Neuronal stem cell (in vitro differentiated cells): ENCODE measurements at regions not wholly inside any gene's neighbourhood (a gene's known extent, or its start where the extent isn't known, plus 50 kb on each side); places are given as distances from the start of the nearest gene placed in this dataset.
"Not testable (repeated sequence)": the region's sequence is repeated elsewhere in the genome, so short reads cannot be mapped to it uniquely, and the experiment has no call there.

ENCODE experiments used
- DNase-seq: peaks from one replicate; pipeline ENCODE4 v3.0.0-alpha.2; 2013; ENCODE audit warnings: low spot score
- H2AFZ ChIP-seq: one replicate; pipeline ENCODE4 v1.6.1; 2013; ENCODE audit warnings: mild to moderate bottlenecking, low read length, inconsistent platforms
- H2AK5ac ChIP-seq: 2 replicates; pipeline ENCODE4 v1.6.1; 2013; ENCODE audit warnings: low read depth, mild to moderate bottlenecking, inconsistent platforms, low read length, moderate library complexity, mixed read lengths
- H2BK120ac ChIP-seq: 2 replicates; pipeline ENCODE4 v1.6.1; 2013; ENCODE audit warnings: low read depth, mild to moderate bottlenecking, inconsistent platforms, low read length, moderate library complexity, mixed read lengths
- H2BK12ac ChIP-seq: one replicate; pipeline ENCODE4 v1.6.1; 2013; ENCODE audit warnings: low read length, inconsistent platforms
- H2BK15ac ChIP-seq: 2 replicates; pipeline ENCODE4 v1.6.1; 2013; ENCODE audit warnings: mild to moderate bottlenecking, low read length, inconsistent platforms, mixed read lengths
- H2BK5ac ChIP-seq: one replicate; pipeline ENCODE4 v1.6.1; 2013; ENCODE audit warnings: inconsistent platforms, mild to moderate bottlenecking, low read length, moderate library complexity
- H3K14ac ChIP-seq: one replicate; pipeline ENCODE4 v1.6.1; 2013; ENCODE audit warnings: low read length, inconsistent platforms
- H3K18ac ChIP-seq: 2 replicates; pipeline ENCODE4 v1.6.1; 2013; ENCODE audit warnings: low read length, inconsistent platforms
- H3K23ac ChIP-seq: 2 replicates; pipeline ENCODE4 v1.6.1; 2013; ENCODE audit warnings: low read depth, mild to moderate bottlenecking, mixed read lengths, low read length, inconsistent platforms; ENCODE audit not compliant: poor library complexity
- H3K27ac ChIP-seq: replicated peaks from 3 replicates; pipeline ENCODE4 v1.5.1; 2013; ENCODE audit warnings: low read length, inconsistent platforms
- H3K27me3 ChIP-seq, 3 experiments: 2 replicates each; pipeline ENCODE4 v1.6.1; 2013; ENCODE audit warnings: low read length in 3 of 3, mild to moderate bottlenecking in 2 of 3, inconsistent platforms in 1 of 3, low read depth in 1 of 3, mixed read lengths in 1 of 3, moderate library complexity in 1 of 3; ENCODE audit not compliant: control insufficient read depth in 3 of 3, insufficient read depth in 3 of 3
- H3K36me3 ChIP-seq, 2 donors: replicated peaks in 1 of 2; 2 replicates each; pipeline ENCODE4 v1.6.1; 2013; ENCODE audit warnings: low read length in 2 of 2; ENCODE audit not compliant: control insufficient read depth in 2 of 2, insufficient read depth in 2 of 2
- H3K4ac ChIP-seq: 2 replicates; pipeline ENCODE4 v1.6.1; 2013; ENCODE audit warnings: inconsistent platforms, mild to moderate bottlenecking, low read length, moderate library complexity
- H3K4me1 ChIP-seq, 2 donors: 1 replicate in 1 of 2; 2 replicates in 1 of 2; pipeline ENCODE4 v1.6.1; 2013; ENCODE audit warnings: low read length in 2 of 2, low read depth in 1 of 2; ENCODE audit not compliant: control insufficient read depth in 2 of 2, insufficient read depth in 1 of 2
- H3K4me2 ChIP-seq: one replicate; pipeline ENCODE4 v1.6.1; 2013; ENCODE audit warnings: mild to moderate bottlenecking, low read length, inconsistent platforms; ENCODE audit not compliant: insufficient read depth, poor library complexity, severe bottlenecking
- H3K4me3 ChIP-seq, 2 donors: 2 replicates each; pipeline ENCODE4 v1.5.1; 2013; ENCODE audit warnings: low read length in 2 of 2, mild to moderate bottlenecking in 2 of 2, inconsistent platforms in 1 of 2, moderate library complexity in 1 of 2
- H3K79me1 ChIP-seq: one replicate; pipeline ENCODE4 v1.6.1; 2013; ENCODE audit warnings: low read depth, mild to moderate bottlenecking, inconsistent platforms, low read length, moderate library complexity
- H3K9ac ChIP-seq: one replicate; pipeline ENCODE4 v1.6.1; 2013; ENCODE audit warnings: mild to moderate bottlenecking, low read depth, low read length, inconsistent platforms; ENCODE audit not compliant: poor library complexity
- H3K9me3 ChIP-seq, 2 donors: replicated peaks in 1 of 2; 2 replicates each; pipeline versions ENCODE3 to v1.6.1; 2013; ENCODE audit warnings: low read length in 2 of 2, mild to moderate bottlenecking in 2 of 2, inconsistent platforms in 1 of 2, low read depth in 1 of 2, mixed read lengths in 1 of 2, moderate library complexity in 1 of 2; ENCODE audit not compliant: control insufficient read depth in 2 of 2, insufficient read depth in 1 of 2
- H4K8ac ChIP-seq: one replicate; pipeline ENCODE4 v1.6.1; 2013; ENCODE audit warnings: low read depth, mild to moderate bottlenecking, inconsistent platforms, low read length, moderate library complexity
- H4K91ac ChIP-seq: one replicate; pipeline ENCODE4 v1.6.1; 2013; ENCODE audit warnings: low read length, low read depth, mild to moderate bottlenecking, inconsistent platforms; ENCODE audit not compliant: poor library complexity
- WGBS, 2 donors: extraction: QIAGEN DNeasy Blood & Tissue Kit; methylation state at CpG; one replicate each; pipeline ENCODE4 v1.1.7; 2013; ENCODE audit warnings: missing lambda C conversion rate in 2 of 2, mixed read lengths in 1 of 2; ENCODE audit not compliant: insufficient read length in 2 of 2, insufficient replicate concordance in 1 of 2; ENCODE audit errors: extremely low coverage in 2 of 2; 5-methylcytosine and 5-hydroxymethylcytosine counted together

DNA sequence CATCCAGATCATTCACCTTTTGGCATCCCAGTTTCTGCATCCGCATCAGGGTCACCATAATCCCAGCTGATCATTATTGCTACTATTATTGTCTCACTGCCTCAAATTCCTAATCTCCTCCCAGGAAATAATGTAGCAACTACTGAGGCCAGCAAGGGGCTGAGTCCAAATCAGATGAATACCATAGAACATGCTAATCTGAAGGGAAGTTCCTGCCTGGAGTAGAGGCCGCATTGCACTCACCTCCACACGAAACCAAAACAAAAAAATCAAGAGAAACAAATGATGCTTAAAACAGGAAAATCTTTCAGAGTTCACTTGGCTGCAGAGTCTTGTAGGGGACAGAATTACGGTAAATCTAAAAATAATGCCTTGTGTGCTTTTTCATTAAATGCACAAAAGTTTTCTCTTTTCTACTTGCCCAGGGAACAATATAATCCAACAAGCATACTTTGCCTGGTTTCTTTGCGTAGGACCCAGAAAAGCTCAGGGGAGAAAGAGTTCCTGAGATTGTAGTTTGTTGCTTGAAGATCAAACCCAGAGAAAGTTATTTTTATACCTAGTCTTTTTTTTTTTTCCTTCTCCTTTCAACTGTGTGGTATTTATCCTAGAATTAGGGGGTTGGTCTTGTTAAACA, 87.7 kb upstream of the KLF4 start:
- no peaks in the 10 kb centered on the region for H3K4me1 ChIP-seq
- no peak overlapping the region for H3K9ac ChIP-seq
- no peak overlapping the region for H3K23ac ChIP-seq
- H3K14ac ChIP-seq, result no peak overlapping the region
- H3K27ac ChIP-seq, result no peak overlapping the region
- no peaks in the 10 kb centered on the region for H3K36me3 ChIP-seq
- no CpG with 5 or more reads among the region's 5 CpGs for WGBS, 2 donors
- no peak overlapping the region for H3K4ac ChIP-seq
- H3K9me3 ChIP-seq, result no peaks in the 10 kb centered on the region
- H2AK5ac ChIP-seq, result no peak overlapping the region
- no peak overlapping the region for H2BK12ac ChIP-seq
- H4K8ac ChIP-seq, result no peak overlapping the region
- no peak overlapping the region for H2BK15ac ChIP-seq
- H3K27me3 ChIP-seq, result no peaks in the 10 kb centered on the region
- no peak overlapping the region for H2AFZ ChIP-seq
- no peak overlapping the region for H3K18ac ChIP-seq
- H4K91ac ChIP-seq, result no peak overlapping the region
- no peaks in the 10 kb centered on the region for H3K79me1 ChIP-seq
- no peak overlapping the region for H2BK5ac ChIP-seq
- DNase-seq, result no peak
- no peak overlapping the region for H3K4me2 ChIP-seq
- no peak overlapping the region for H3K4me3 ChIP-seq
- no peak overlapping the region for H2BK120ac ChIP-seq

DNA sequence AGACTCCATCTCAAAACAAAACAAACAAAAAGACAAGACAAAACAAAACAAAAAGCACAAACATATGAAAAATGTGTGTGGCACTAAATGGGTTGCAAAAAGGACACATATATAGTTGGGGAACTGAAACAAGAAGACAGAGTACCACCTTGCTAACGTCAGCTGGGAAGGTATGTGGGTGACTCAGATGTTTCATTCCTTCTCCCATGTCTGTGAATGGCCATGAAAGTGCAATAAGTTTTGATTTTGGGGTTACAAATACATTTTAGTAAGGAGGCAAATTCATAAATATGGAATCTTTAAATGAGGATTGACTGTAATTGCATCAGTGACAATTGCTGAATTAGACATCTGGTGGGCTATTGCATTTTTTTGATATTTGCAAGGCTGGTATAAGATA, 81.6 kb upstream of the KLF4 start:
- H3K4ac ChIP-seq, result no peak overlapping the region
- no peak overlapping the region for H4K91ac ChIP-seq
- no peak overlapping the region for H2BK15ac ChIP-seq
- H3K18ac ChIP-seq, result no peak overlapping the region
- H3K9me3 ChIP-seq, result no peaks in the 10 kb centered on the region
- no peaks in the 10 kb centered on the region for H3K79me1 ChIP-seq
- no peak overlapping the region for H3K14ac ChIP-seq
- H3K27me3 ChIP-seq, result no peaks in the 10 kb centered on the region
- no peak overlapping the region for H2BK120ac ChIP-seq
- no peak overlapping the region for H3K9ac ChIP-seq
- no peak overlapping the region for H3K27ac ChIP-seq
- no peak overlapping the region for H2BK12ac ChIP-seq
- no peaks in the 10 kb centered on the region for H3K4me1 ChIP-seq
- no peak overlapping the region for H3K23ac ChIP-seq
- H2AK5ac ChIP-seq, result no peak overlapping the region
- H3K36me3 ChIP-seq, result no peaks in the 10 kb centered on the region
- H4K8ac ChIP-seq, result no peak overlapping the region
- no peak overlapping the region for H3K4me2 ChIP-seq
- no CpG with 5 or more reads among the region's 1 CpG for WGBS, 2 donors
- no peak overlapping the region for H2BK5ac ChIP-seq
- H3K4me3 ChIP-seq, result no peak overlapping the region
- no peak overlapping the region for H2AFZ ChIP-seq
- no peak for DNase-seq

DNA sequence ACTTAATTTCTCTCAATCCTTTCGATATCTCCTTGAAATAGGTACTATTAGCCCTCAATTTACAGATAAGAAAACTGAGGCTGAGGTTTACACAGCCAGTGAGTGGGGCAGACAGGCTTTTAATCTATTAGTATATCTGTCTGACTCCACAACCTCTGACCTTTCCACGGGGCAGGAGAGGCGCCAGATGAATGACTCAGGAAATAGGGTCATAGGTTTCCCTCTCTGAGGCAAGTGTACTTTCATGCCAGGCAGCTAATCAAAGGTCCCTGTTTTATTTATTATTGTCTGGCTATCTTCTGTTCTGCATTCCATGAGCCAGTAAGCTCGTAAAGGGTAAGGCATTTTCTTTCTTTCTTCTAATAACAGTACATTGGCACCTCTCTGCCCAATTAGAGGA, 79.6 kb upstream of the KLF4 start:
- Histone ChIP-seq H2AFZ (no peak overlapping the region), H3K18ac (no peak overlapping the region), H3K23ac (no peak overlapping the region), H2BK15ac (no peak overlapping the region), H3K4me3 (no peak overlapping the region), H3K27ac (no peak overlapping the region), H3K4me2 (no peak overlapping the region), H3K4me1 (no peaks in the 10 kb centered on the region), H3K79me1 (no peaks in the 10 kb centered on the region), H3K27me3 (no peaks in the 10 kb centered on the region), H3K4ac (no peak overlapping the region), H2AK5ac (no peak overlapping the region), H4K8ac (no peak overlapping the region), H3K9ac (no peak overlapping the region), H4K91ac (no peak overlapping the region), H2BK5ac (no peak overlapping the region), H3K36me3 (no peaks in the 10 kb centered on the region), H2BK12ac (no peak overlapping the region), H3K9me3 (no peaks in the 10 kb centered on the region), H2BK120ac (no peak overlapping the region), H3K14ac (no peak overlapping the region)
- no CpG with 5 or more reads among the region's 4 CpGs for WGBS, 2 donors
- no peak for DNase-seq

- not testable (repeated sequence) for H3K23ac ChIP-seq, H3K18ac ChIP-seq, H2AFZ ChIP-seq, H2BK120ac ChIP-seq, H3K36me3 ChIP-seq, DNase-seq, H3K4me3 ChIP-seq, H2BK5ac ChIP-seq, H3K14ac ChIP-seq, H3K27me3 ChIP-seq, H3K9me3 ChIP-seq, H3K4me2 ChIP-seq, H4K8ac ChIP-seq, H3K27ac ChIP-seq, H2AK5ac ChIP-seq, H3K79me1 ChIP-seq, H2BK15ac ChIP-seq, H3K4me1 ChIP-seq, H2BK12ac ChIP-seq, H3K9ac ChIP-seq, H4K91ac ChIP-seq, H3K4ac ChIP-seq
- no CpG with 5 or more reads among the region's 10 CpGs for WGBS, 2 donors
Measured at GRCh38 chr9:107568406-107568805, 78.8 kb upstream of the KLF4 start.
